Activated CD8-positive, alpha-beta memory T cell treated with anti-CD3 and anti-CD28 coated beads, Interleukin-2, amount 50 U/mL, for 4 hours (primary cell): ENCODE measurements at regions not wholly inside any gene's neighbourhood (a gene's known extent, or its start where the extent isn't known, plus 50 kb on each side); places are given as distances from the start of the nearest gene placed in this dataset.

Source experiments
- DNase-seq: peaks from one replicate; pipeline ENCODE4 v3.0.0-alpha.2; 2020

GRCh38 chr9:99366621-99367020 lies 144.5 kb downstream of the SEC61B start:
- no peak for DNase-seq

DNA sequence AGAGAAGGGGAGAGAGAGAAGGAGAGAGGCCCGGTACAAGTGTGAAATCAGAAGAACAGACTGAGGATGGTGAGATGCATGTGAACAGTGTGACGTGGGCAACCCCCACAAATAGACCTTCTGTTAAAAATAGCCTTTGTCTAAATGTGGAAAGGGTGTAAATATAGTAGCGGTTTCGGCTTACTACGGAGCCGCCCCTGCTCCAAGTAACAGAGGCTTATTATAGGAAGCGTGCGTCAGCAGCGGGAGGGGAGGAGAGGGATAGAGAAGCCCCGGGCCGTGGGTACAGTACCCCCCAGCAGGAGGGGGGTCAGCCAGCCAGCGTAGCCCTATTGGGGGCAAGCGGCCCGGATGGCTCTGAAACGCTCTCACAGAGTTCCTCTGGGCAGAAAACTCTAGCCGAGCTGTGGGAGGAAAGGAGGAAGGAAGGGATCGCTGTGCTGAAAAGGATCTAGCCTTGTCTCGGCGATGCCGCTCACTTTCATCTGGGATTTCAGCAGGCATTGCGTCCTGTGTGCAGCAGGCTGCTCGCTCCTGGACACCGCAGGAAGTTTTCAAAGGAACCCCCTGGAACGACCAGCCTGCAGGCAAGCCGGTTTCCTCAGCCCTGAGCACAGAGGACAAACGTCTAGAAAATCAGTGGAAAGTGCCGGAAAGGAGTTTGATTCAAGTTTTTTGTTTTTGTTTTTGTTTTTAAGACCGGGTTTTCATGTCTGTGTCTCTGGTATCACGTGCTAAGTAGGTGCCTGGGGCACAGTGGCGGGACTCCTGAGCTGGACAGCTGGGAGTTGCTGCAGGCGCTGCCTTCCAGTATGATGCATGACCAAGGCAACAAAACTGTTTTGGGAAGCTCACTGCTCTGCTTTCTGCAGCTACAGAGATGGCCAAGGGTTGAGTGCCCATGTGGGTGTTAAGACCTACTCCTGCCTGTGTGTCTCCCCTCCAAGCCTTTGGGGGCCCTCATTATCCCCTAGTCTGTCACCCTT lies 146.6 kb downstream of the SEC61B start:
- no peak for DNase-seq

DNA sequence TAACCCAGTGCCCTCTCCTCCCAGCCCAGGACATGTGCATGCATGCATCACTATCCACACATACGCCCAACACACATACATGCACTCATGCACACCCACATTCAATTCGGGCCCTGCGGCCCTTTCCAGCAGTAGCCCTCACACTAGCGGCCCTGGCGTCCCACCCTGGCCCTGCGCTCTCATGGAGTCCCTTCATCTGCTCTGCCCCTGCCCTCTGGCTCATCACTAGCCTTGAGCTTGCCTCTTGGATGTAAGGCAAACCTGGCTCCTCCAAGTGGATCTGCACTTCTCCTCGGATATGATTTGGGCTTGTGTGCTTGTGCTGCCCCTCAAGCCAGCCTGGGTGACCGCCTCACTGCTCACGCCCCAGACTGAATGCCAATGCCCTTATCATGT lies 147.2 kb downstream of the SEC61B start:
- DNase-seq, result no peak

GRCh38 chr9:99370376-99370775 lies 148.3 kb downstream of the SEC61B start:
- no peak for DNase-seq

DNA sequence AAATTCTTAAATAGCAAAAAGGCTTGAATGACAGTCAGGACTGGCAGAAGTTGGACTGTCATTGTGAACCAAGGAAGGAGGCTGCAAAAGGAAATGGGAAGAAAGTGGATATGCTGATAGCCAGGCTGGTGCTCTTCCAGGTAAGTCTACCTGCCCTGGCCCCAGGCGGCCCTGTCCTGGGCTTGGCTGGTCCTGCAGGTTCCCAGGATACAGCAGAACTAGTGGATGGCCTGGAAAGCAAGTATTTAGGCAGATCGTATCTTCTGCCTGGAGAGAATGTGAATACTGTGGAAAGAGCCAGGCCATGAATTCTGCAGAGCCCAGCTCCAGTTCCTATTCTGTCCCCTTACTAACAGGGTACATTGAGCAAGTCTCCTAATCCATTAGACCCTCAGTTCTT lies 149.3 kb downstream of the SEC61B start:
- DNase-seq, result no peak

- DNase-seq, result no peak
Observed at GRCh38 chr9:99373912-99374311, 151.8 kb downstream of the SEC61B start.

DNA sequence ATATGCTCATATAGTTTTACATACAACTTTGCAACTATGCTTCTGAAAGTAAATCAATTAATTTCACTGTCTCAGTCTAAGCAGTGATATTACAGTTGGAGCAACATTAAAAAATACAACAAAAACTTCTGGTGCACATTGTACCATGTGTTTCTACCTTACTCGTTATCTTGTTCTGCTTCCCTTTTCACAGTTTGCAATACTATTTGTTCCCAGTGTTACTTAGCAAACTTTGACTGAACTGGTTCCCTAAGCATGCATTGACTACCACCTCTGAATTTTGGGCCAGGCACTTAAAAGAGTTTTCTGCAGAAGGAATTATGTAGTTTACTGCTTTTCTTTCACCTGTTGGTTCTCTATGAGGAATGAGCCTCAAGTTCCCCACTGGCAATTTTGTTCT lies 152.7 kb downstream of the SEC61B start:
- DNase-seq, result no peak

DNA sequence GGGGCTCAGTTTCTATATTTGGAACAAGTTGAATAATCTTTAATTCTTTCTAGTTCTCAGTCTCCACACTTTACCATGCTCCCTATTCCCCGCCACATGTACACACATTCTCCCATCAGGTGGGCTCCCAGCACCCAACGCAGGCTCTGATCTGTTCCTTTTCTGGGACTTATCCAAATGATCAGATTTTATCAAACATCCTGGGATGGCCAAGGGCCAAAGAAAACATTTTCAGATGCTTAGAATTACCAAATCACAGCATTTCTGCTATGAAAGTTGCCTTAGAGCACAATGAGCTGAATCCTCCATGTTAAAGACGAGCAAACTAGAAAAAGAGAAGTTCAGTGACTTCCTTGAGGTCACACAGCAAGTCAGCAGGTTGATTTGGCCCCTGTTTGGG lies 153.4 kb downstream of the SEC61B start:
- no peak for DNase-seq

DNA sequence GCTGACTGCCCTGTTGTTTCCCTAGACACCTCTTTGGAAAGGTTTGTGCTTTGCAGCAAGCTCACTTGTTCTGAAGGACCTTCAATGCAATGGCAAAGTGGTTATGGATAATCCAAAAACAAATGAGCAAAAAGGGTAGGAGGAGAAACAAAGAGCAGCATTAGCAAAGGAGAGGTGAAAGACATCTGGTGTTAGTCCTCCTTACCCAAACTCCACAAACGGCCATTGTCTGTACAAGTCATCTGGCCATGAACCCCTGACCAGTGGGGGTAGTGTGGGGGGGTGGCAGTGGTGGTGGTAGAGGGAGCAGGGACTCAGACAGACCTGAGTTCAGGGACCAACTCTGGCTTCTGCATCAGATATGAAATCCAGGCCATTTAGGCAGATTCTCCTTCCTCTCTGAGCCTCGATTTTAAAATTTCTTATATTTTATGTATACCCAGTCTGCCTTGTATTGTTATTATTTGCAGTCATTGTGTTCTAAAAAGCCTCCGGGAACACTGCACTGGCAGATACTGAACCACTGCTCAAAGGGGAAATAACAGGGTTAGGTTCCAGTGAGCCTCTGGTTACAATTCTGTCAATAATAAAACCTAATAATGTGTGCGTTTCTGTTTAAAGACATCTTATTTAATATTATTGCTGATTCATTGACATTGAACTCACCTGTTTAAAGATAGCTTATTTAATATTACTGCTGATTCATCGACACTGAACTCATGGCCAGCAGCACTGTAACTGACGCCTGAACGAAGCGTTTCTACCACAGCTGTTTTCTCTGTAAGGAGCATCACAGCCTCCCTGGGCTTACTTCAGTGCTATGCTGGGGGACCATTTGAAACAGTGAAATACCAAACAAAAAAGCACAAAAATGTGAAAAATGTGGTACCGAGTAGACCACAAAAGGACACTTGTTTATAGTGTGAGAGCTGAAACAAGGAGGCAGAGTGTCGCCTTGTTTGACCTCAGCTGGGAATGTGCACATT lies 156.0 kb downstream of the SEC61B start:
- DNase-seq, result no peak

GRCh38 chr9:99383536-99383935 lies 161.5 kb downstream of the SEC61B start:
- DNase-seq, result no peak

- DNase-seq, result no peak
Observed at GRCh38 chr9:99385215-99385614, 163.1 kb downstream of the SEC61B start.

DNA sequence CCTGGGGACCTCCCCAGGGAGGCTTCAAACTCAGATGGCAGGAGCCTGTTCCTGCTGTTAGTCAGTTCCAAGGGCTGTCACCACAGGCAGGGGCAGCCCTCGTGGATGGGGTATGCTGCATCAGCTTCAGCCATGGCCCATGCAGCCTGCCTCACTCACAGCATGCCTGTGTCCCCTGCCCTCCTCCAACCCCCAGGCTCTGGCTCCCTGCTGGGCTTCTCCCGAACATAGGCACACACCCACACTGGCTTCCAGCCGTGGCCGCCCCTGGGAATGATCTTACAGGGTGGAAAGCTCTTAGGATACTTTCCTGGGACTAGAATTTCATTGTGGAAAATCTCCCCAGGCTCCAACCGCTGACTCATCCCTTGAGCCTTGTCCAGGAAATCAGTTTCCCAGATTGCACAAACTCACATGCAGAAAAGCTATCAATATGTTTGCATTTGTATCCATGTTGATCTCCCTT lies 163.8 kb downstream of the SEC61B start:
- no peak for DNase-seq

- DNase-seq, result no peak
Observed at GRCh38 chr9:99387431-99387830, 165.3 kb downstream of the SEC61B start.

GRCh38 chr9:99389087-99390033 lies 167.3 kb downstream of the SEC61B start:
- DNase-seq, result no peak

DNA sequence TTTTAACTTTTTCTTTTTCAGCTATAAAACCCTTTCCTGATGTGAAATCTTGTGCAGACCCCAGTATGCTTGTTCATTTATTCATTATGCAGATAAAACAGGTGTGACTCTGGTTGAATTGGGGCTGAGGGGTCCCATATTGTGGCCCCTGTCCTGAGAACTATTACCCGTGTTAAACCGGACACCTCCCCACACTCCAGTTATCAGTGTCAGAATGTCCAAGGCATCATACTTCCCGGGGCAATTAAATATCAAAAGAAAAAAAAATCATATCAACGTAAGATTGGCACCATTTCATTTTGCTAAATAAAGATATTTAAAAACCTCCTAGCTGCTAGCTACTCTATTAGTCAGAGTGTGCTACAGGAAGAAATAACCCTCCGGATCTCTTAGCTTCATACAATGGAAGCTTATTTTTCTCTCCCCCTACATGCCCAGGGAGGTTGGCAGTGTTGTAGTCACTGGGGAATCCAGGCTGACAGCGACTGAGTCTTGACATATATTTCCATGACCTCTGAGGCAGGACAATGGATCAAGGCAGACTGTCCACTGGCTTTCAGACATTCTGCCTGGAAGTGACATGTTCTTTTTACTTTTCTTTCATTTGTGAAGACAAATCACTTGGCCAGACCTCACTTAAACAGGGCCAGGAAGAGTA lies 170.0 kb downstream of the SEC61B start:
- DNase-seq, result no peak

- no peak for DNase-seq
Observed at GRCh38 chr9:99392986-99393385, 170.9 kb downstream of the SEC61B start.

DNA sequence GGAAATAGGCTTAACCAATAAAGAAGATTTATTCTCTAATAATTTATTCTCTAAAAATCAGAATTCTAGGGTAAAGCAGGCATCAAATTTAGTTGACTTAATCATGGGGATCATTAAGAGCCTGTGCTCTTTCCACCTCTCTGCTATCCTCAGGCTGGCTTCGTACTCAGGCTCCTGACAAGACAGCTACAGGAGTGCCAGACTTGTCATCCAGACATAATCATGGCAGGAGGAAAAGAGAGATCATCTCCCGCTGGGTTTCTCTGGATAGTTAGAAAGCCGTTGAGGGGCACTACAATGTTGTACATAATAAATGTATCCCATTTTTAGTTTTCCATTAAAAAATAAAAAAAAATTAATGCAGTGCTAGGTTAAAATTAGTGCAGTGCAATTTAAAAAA lies 171.9 kb downstream of the SEC61B start:
- DNase-seq, result no peak

- no peak for DNase-seq
Observed at GRCh38 chr9:99398241-99398640, 176.2 kb downstream of the SEC61B start.

DNA sequence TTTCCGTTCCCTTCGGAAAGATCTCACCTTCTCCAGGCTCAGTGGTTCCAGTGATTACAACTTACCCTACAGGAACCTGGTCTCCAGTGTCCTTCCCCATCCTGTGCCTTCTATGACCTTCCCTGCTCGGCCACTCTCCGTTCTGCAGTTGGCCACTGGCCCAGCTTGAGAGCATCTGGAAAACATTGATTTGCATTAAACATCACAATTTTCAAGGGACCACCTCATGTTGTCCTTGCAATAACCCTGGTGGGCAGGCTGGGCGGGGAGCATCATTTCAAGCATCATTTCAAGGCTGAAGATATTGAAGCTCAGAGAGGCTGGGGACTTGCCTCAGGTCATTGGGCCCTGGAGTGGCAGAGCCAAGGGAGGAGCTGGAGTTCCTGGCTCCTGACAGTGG lies 177.4 kb downstream of the SEC61B start:
- DNase-seq, result no peak

GRCh38 chr9:99400184-99400731 lies 178.2 kb downstream of the SEC61B start:
- no peak for DNase-seq
